HUES64 (cell line): ENCODE measurements at regions not wholly inside any gene's neighbourhood (a gene's known extent, or its start where the extent isn't known, plus 50 kb on each side); places are given as distances from the start of the nearest gene placed in this dataset.

ENCODE experiments used
- H3K27ac ChIP-seq: 2 replicates; pipeline ENCODE4 v1.7.0; 2013; ENCODE audit warnings: low read depth, low read length, inconsistent platforms
- H3K27me3 ChIP-seq: 2 replicates; pipeline ENCODE4 v1.6.1; 2013; ENCODE audit warnings: mild to moderate bottlenecking, low read length; ENCODE audit not compliant: insufficient read depth
- H3K36me3 ChIP-seq: 2 replicates; pipeline ENCODE4 v1.6.1; 2013; ENCODE audit warnings: mild to moderate bottlenecking, low read length; ENCODE audit not compliant: insufficient read depth
- H3K4me1 ChIP-seq: 2 replicates; pipeline ENCODE4 v1.6.1; 2013; ENCODE audit warnings: mild to moderate bottlenecking, low read length, moderate library complexity; ENCODE audit not compliant: insufficient read depth
- H3K4me3 ChIP-seq: 2 replicates; pipeline ENCODE4 v1.5.1; 2013; ENCODE audit warnings: mild to moderate bottlenecking, low read length, moderate library complexity
- H3K9ac ChIP-seq: 2 replicates; pipeline ENCODE4 v1.6.1; 2013; ENCODE audit warnings: mild to moderate bottlenecking, low read depth, low read length
- H3K9me3 ChIP-seq: 2 replicates; pipeline ENCODE4 v1.6.1; 2013; ENCODE audit warnings: low read depth, low read length; ENCODE audit not compliant: insufficient read depth
- WGBS: fragments of 150-250, 120-280 bp; methylation state at CpG from one replicate; pipeline ENCODE4 v1.1.7; 2013; ENCODE audit warnings: missing lambda C conversion rate; 5-methylcytosine and 5-hydroxymethylcytosine counted together

- Histone ChIP-seq H3K27ac (no peak overlapping the region), H3K9me3 (no peaks in the 10 kb centered on the region), H3K4me3 (no peak overlapping the region), H3K27me3 (no peaks in the 10 kb centered on the region), H3K9ac (no peak overlapping the region), H3K4me1 (peaks cover 19% of the 10 kb centered on the region), H3K36me3 (0 out of 2 replicates have a peak, but pooled peaks cover 2% of the 10 kb centered on the region)
- 82% methylated on average over 2 of the region's 2 CpGs for WGBS
These were observed 243.9 kb upstream of the GULP1 start for GRCh38 chr2:188047735-188048134.

- Histone ChIP-seq H3K9ac (no peak overlapping the region), H3K4me3 (no peak overlapping the region), H3K9me3 (no peaks in the 10 kb centered on the region), H3K27ac (no peak overlapping the region), H3K36me3 (no peaks in the 10 kb centered on the region), H3K4me1 (peaks cover 19% of the 10 kb centered on the region), H3K27me3 (no peaks in the 10 kb centered on the region)
- WGBS: no CpG with 5 or more reads among the region's 2 CpGs
These were observed 240.9 kb upstream of the GULP1 start for GRCh38 chr2:188050726-188051125.

- H3K4me1 ChIP-seq: peaks cover 19% of the 10 kb centered on the region
- no peaks in the 10 kb centered on the region for H3K36me3 ChIP-seq
- no peaks in the 10 kb centered on the region for H3K9me3 ChIP-seq
- no peak overlapping the region for H3K27ac ChIP-seq
- H3K27me3 ChIP-seq: no peaks in the 10 kb centered on the region
- no peak overlapping the region for H3K4me3 ChIP-seq
- no peak overlapping the region for H3K9ac ChIP-seq
- WGBS: no CpG with 5 or more reads among the region's 1 CpG
These were observed 240.0 kb upstream of the GULP1 start for GRCh38 chr2:188051706-188052105.

- 96% methylated on average over 3 of the region's 6 CpGs for WGBS
- H3K27me3 ChIP-seq: no peaks in the 10 kb centered on the region
These were observed 226.3 kb upstream of the GULP1 start for GRCh38 chr2:188065386-188065785.

GRCh38 chr2:188068093-188068492 is 223.6 kb upstream of the GULP1 start:
- H3K27ac ChIP-seq: no peak overlapping the region
- H3K9me3 ChIP-seq: no peaks in the 10 kb centered on the region
- H3K36me3 ChIP-seq: no peaks in the 10 kb centered on the region
- H3K27me3 ChIP-seq: no peaks in the 10 kb centered on the region
- no peak overlapping the region for H3K9ac ChIP-seq
- H3K4me3 ChIP-seq: no peak overlapping the region
- H3K4me1 ChIP-seq: peaks cover 6% of the 10 kb centered on the region; the same call in 1 of the 2 replicates
- 64% methylated on average over 5 of the region's 5 CpGs for WGBS

More at GRCh38 chr2:188065386-188065785, 226.3 kb upstream of the GULP1 start:
- no peak overlapping the region for H3K9ac ChIP-seq
- H3K4me1 ChIP-seq: peaks cover 6% of the 10 kb centered on the region; the same call in 1 of the 2 replicates
- H3K36me3 ChIP-seq: no peaks in the 10 kb centered on the region
- H3K9me3 ChIP-seq: no peaks in the 10 kb centered on the region
- H3K4me3 ChIP-seq: no peak overlapping the region
- no peak overlapping the region for H3K27ac ChIP-seq

- WGBS: 100% methylated on average over 2 of the region's 2 CpGs
- H3K4me3 ChIP-seq: no peak overlapping the region
- no peaks in the 10 kb centered on the region for H3K36me3 ChIP-seq
- no peak overlapping the region for H3K9ac ChIP-seq
- no peaks in the 10 kb centered on the region for H3K27me3 ChIP-seq
- H3K4me1 ChIP-seq: no peaks in the 10 kb centered on the region
- H3K9me3 ChIP-seq: no peaks in the 10 kb centered on the region
- H3K27ac ChIP-seq: no peak overlapping the region
These were observed 215.3 kb upstream of the GULP1 start for GRCh38 chr2:188076149-188077056.

GRCh38 chr2:188077757-188078156 is 213.9 kb upstream of the GULP1 start:
- Histone ChIP-seq H3K9me3 (no peaks in the 10 kb centered on the region), H3K4me1 (no peaks in the 10 kb centered on the region), H3K36me3 (no peaks in the 10 kb centered on the region), H3K9ac (no peak overlapping the region), H3K27me3 (no peaks in the 10 kb centered on the region), H3K27ac (no peak overlapping the region), H3K4me3 (no peak overlapping the region)

GRCh38 chr2:188078534-188078933 is 213.1 kb upstream of the GULP1 start:
- no peaks in the 10 kb centered on the region for H3K9me3 ChIP-seq
- H3K27me3 ChIP-seq: no peaks in the 10 kb centered on the region
- H3K27ac ChIP-seq: no peak overlapping the region
- no peaks in the 10 kb centered on the region for H3K36me3 ChIP-seq
- WGBS: 91% methylated on average over 4 of the region's 4 CpGs
- H3K9ac ChIP-seq: no peak overlapping the region
- no peak overlapping the region for H3K4me3 ChIP-seq
- H3K4me1 ChIP-seq: no peaks in the 10 kb centered on the region

GRCh38 chr2:188079196-188079595 is 212.5 kb upstream of the GULP1 start:
- no peaks in the 10 kb centered on the region for H3K9me3 ChIP-seq
- H3K36me3 ChIP-seq: no peaks in the 10 kb centered on the region
- 83% methylated on average over 1 of the region's 1 CpG for WGBS
- no peak overlapping the region for H3K9ac ChIP-seq
- H3K4me3 ChIP-seq: no peak overlapping the region
- no peak overlapping the region for H3K27ac ChIP-seq
- no peaks in the 10 kb centered on the region for H3K4me1 ChIP-seq
- no peaks in the 10 kb centered on the region for H3K27me3 ChIP-seq

GRCh38 chr2:188085421-188085820 is 206.3 kb upstream of the GULP1 start:
- H3K4me3 ChIP-seq: no peak overlapping the region
- H3K36me3 ChIP-seq: no peaks in the 10 kb centered on the region
- 73% methylated on average over 4 of the region's 4 CpGs for WGBS
- no peaks in the 10 kb centered on the region for H3K4me1 ChIP-seq
- H3K9ac ChIP-seq: no peak overlapping the region
- peaks cover 12% of the 10 kb centered on the region for H3K9me3 ChIP-seq
- no peaks in the 10 kb centered on the region for H3K27me3 ChIP-seq
- no peak overlapping the region for H3K27ac ChIP-seq

GRCh38 chr2:188089901-188090300 is 201.8 kb upstream of the GULP1 start:
- Histone ChIP-seq H3K36me3 (no peaks in the 10 kb centered on the region), H3K9ac (no peak overlapping the region), H3K4me3 (no peak overlapping the region), H3K9me3 (peaks cover 12% of the 10 kb centered on the region), H3K27ac (no peak overlapping the region), H3K27me3 (no peaks in the 10 kb centered on the region), H3K4me1 (peaks cover 3% of the 10 kb centered on the region; the same call in 1 of the 2 replicates)
- 91% methylated on average over 2 of the region's 2 CpGs for WGBS
